ENCODE measurements at regions not wholly inside any gene's neighbourhood (a gene's known extent, or its start where the extent isn't known, plus 50 kb on each side); places are given as distances from the start of the nearest gene placed in this dataset.
A peak's percentile ranks its signal among the peaks of the same experiment; 100 is the strongest.
"Not testable (repeated sequence)": the region's sequence is repeated elsewhere in the genome, so short reads cannot be mapped to it uniquely, and the experiment has no call there.

DNA sequence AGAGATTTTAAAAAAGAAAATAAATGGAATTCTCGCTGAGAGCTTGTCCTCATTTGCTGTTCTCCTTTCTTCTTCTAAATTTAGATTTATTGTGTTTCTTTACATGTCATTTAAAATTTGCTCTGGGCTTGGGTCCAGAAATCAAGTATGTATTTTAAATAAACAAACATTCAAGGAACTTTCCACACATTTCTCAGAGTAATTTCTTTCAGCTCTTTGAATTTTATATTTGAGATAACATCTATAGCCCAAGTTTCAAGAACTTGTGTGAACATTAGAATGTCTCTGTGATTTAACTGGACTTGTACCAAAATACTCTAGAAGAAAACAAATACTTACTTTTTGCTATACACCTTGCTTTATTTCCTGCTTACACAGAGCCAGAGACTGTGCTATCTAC lies 192.3 kb downstream of the TMEM200A start:
- DNase-seq: no peak

DNA sequence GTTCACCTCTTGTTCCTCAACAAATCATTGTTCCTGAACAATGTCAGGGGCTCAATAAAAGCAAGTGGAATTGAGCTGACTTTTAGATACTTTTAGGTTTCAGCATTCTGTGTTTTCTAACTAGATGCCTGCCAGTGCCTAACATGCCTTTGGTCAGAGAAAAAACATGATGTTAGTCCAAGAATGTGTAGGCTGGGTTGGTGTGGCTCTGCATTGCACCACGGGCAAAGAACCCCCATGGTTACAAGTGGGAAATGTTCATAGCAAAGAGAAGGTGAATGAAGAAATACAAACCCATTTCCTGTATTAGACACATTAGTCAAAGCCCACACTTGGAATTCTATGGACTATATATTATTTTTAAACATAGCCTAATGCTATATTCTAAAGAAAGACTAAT lies 193.3 kb downstream of the TMEM200A start:
- DNase-seq: no peak

GRCh38 chr6:130560231-130560630 lies 194.4 kb downstream of the TMEM200A start:
- no peak for DNase-seq

- not testable (repeated sequence) for DNase-seq
These were observed 195.3 kb downstream of the TMEM200A start for GRCh38 chr6:130561159-130561558.

DNA sequence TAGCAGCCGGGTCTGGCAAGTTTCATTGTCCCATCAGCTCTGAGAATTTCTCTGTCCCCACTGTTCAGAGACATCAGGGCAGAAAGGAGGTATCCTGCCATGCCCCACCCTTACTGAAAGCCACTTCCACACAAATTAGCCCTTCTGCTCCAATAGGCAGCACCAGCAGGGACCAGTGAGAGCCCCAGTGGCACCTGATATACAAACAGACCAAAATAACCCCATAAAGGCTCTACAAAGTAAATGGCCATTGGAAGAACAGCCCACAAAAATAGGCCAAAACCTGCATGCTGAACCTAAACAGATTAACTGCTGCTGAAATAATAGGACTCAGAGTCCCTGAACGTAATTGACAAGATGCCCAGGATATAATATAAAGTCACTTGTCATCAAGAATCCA lies 199.9 kb downstream of the TMEM200A start:
- DNase-seq: no peak

- no peak for DNase-seq
These were observed 208.3 kb downstream of the TMEM200A start for GRCh38 chr6:130574146-130574545.

DNA sequence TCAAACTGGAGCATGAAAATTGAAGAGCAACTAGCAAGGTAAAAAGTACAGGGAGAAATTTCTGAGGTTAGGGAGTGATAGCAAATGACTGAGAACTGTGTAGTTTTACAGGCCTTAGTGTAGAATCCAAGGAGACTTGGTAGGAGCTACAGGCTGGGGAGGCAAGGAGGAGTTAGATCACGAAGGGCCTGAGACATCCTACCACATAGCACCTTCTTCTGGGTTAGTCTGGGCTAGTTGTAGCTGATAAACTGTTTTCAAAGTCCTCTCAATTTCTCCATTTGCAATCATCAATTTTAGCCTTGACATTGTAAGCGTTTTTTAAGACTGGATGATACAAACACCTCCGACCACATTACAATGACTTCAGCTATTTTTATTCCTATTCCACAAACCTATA lies 209.7 kb downstream of the TMEM200A start:
- DNase-seq: no peak

- peak; percentile 7 for DNase-seq
These were observed 210.2 kb downstream of the TMEM200A start for GRCh38 chr6:130575971-130576370.

GRCh38 chr6:130577178-130577919 lies 211.5 kb downstream of the TMEM200A start:
- no peak for DNase-seq

GRCh38 chr6:130578713-130579112 lies 212.9 kb downstream of the TMEM200A start:
- no peak for DNase-seq

DNA sequence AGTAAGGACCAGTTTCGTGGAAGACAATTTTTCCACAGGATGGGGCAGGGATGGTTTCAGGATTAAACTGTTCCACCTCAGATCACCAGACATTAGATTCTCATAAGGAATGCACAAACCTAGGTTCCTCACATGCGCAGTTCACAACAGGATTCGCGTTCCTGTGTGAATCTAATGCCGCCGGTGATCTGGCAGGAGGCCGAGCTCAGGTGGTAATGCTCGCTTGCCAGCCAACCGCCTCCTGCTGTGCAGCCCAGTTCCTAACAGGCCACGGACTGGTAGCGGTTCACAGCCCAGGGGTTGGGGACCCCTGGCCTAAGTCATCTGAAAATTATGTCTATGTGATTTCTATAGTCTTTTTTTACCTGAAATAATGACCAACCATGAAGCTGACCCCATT lies 217.5 kb downstream of the TMEM200A start:
- DNase-seq: no peak

GRCh38 chr6:130585587-130585986 lies 219.8 kb downstream of the TMEM200A start:
- DNase-seq: no peak

DNA sequence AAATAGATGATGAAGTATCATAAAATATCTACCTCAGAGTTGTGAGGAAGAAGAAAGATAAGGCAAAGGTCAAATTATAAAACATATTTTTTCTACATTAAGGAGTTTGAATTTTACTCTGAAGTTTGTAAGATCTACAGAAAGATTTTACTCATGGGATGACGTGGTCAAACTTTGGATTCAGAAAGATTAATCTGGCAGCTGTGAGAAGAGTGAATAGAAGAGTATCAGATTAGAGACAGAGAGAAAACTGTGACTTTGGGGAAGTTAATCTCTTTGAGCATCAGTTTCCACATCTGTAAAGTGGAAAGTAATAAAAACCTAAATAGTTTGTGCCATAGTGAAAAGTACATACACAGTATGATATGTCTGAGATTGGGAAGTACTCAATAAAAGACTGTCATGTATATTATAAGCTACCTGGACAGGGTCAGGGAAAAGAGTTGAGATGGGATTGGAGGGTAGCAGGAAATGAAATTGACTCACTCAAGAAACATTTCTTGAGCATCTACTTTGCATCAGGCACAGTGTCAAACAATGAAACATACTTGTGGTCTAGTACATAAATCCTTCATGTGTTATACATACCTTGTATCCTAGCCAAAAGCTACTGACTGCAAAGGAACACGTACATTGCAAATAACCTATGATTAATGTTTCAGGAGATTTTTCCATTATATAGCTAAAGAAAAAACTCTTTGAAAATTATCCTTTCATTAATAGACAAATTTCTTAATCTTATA lies 222.1 kb downstream of the TMEM200A start:
- DNase-seq: no peak

GRCh38 chr6:130593200-130593599 lies 227.4 kb downstream of the TMEM200A start:
- no peak for DNase-seq

GRCh38 chr6:130593948-130594347 lies 228.1 kb downstream of the TMEM200A start:
- no peak for DNase-seq

GRCh38 chr6:130598021-130598989 lies 228.9 kb upstream of the SMLR1 start:
- no peak for DNase-seq

DNA sequence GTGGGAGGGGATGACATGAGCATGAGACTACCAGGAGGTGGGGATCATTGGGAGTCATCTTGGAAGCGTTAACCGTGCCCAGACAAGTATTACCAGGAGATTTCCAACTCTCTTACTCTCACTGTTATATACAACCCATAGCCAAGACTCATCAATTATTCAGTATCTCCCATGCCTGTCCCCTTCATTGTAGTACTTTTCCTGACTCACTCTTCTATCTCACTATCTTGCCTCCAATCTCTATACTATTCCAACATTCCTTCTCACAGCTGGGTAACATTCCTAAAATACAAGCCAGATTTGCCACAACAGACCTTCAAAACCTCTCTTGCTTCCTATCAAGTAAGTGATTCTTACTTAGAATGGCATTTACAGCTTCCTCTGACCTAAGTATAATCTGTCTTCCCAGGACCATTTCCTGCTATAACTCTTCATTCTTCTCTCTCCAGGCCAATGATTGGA lies 226.3 kb upstream of the SMLR1 start:
- DNase-seq: no peak

DNA sequence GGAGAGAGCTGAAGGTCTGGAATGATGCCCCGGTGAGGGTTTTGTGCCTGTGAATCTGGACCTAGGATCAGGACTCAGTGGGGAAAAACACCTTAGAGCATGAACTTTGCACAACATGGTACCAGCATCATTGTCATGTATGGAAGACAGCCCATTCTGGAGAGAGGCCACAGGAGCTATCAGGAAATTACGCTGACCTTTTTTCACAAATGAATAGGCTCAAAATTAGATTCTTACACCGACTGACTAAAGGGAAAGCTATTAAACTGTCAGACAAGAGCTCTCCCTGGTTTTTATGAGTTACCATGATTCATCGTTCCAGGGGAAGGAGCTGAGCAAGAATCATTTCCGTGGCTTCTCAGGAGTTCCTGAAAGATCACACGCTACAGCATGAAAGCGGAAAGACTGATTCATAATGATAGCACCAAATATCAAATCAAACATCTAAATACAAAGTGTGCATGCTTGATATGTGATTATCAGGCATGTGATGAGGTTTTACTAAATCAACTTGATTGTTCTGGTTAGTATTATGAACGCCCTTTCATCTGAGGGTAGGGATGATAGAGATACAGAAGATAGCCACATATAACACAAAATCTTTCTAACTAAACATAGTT lies 224.9 kb upstream of the SMLR1 start:
- no peak for DNase-seq

- no peak for DNase-seq
These were observed 223.8 kb upstream of the SMLR1 start for GRCh38 chr6:130603391-130603790.

- no peak for DNase-seq
These were observed 222.3 kb upstream of the SMLR1 start for GRCh38 chr6:130604841-130605399.

DNA sequence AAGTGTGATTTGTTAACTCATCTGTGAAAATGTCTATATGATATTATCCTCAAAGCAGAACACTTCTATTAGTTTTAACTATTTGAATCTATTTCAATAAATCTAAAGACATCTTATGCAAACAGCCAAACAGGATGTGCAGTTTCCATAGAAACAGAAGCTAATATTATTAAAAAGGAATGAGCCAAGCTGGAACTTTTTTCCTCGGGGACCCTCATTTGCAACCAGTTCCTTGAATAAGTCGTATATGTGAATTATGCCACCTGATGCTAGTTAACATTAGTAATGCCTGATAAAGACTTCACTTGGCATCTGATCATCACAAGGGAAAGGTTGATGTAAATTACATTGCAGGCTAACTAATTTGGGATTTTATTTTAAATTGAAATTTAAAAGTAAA lies 216.9 kb upstream of the SMLR1 start:
- DNase-seq: no peak

- no peak for DNase-seq
These were observed 215.8 kb upstream of the SMLR1 start for GRCh38 chr6:130611366-130611765.
